ENCODE measurements at regions not wholly inside any gene's neighbourhood (a gene's known extent, or its start where the extent isn't known, plus 50 kb on each side); places are given as distances from the start of the nearest gene placed in this dataset.

- TF ChIP-seq POLR2A (IDR thresholded peaks at IDR 0.05) (no peak), CTCF (IDR thresholded peaks at IDR 0.05) (no peak)
Observed at GRCh38 chr13:86188170-86188569, 389.0 kb upstream of the SLITRK6 start.

Data from thyroid gland (tissue), 4 donors.